ENCODE measurements at regions not wholly inside any gene's neighbourhood (a gene's known extent, or its start where the extent isn't known, plus 50 kb on each side); places are given as distances from the start of the nearest gene placed in this dataset.

DNA sequence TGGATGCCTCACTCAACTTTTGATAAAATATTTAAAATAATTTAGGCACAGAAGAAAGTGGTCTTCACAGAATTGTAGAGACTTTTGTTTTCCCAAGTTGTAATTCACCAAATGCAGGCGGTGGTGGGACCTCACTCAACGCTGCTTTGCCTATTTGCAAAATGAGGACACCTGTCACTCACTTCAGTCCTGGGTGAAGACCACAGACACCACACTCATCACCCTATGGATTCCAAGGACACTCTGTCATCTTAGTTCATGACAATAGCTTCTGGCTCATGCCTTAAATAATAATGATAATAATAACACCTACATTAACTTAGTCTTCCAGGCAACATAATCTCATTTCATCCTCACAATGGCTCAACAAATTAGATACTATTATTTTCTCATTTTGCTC, 234.4 kb downstream of the RNF152 start:
- 62 to 95% methylated on average over 2 of the region's 2 CpGs for WGBS, 2 donors
- Histone ChIP-seq H3K9ac (ENCODE audit: insufficient read depth in 1 of 2, low read length in 2 of 2) (no peak overlapping the region), H3K27me3 (ENCODE audit: control insufficient read depth in 3 of 3, insufficient read depth in 3 of 3, low read length in 2 of 3) (no peaks in the 10 kb centered on the region), H3K4me3 (no peak overlapping the region), H3K36me3 (ENCODE audit: control insufficient read depth in 4 of 4, insufficient read depth in 4 of 4, low read length in 4 of 4) (no peaks in the 10 kb centered on the region), H3K9me3 (ENCODE audit: control insufficient read depth in 4 of 4, insufficient read depth in 3 of 4, low read length in 3 of 4) (peaks cover 0 to 5% (median 1%) of the 10 kb centered on the region in 4 donors), H3K4me1 (ENCODE audit: control insufficient read depth in 5 of 5, insufficient read depth in 5 of 5, low read length in 5 of 5) (no peaks in the 10 kb centered on the region), H3K27ac (ENCODE audit: low read depth in 1 of 2, low read length in 1 of 2) (no peak overlapping the region)
- no peak for TF ChIP-seq CTCF (IDR thresholded peaks at IDR 0.05; ENCODE audit: control extremely low read depth, extremely low read depth)
- no peak for DNase-seq
- ATAC-seq (ENCODE audit: insufficient read depth, low FRiP score) = no peak

DNA sequence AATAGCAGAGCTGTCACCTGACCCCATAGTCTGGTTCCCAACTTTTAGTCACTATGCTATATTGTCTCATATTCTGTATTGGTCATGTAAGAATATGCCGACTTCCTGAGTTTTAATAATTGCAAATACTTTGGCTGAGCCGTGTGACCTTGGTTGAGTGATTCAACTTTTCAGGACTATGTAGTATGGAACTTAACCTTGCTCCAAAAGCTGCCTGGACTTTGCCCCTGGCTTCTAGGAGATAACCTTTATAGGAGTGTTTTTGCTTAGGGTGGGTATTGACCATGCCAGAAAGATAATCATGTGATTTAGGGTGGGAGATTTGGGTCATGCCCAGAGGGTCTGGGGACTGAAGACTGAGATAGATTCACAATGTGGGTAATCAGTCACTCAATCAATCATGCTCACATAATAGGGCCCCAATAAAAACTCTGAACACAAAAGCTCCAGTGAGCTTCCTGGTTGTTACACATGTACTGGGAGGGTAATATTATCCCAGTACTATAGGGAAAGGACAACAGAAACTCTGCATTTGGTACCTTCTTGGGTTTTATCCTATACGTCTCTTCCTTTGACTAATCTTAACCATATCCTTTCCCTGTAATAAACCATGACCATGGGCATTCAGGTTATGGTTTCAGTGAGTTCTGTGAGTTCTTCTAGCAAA, 235.6 kb downstream of the RNF152 start:
- 93 to 94% methylated on average over 3 of the region's 3 CpGs for WGBS, 2 donors

DNA sequence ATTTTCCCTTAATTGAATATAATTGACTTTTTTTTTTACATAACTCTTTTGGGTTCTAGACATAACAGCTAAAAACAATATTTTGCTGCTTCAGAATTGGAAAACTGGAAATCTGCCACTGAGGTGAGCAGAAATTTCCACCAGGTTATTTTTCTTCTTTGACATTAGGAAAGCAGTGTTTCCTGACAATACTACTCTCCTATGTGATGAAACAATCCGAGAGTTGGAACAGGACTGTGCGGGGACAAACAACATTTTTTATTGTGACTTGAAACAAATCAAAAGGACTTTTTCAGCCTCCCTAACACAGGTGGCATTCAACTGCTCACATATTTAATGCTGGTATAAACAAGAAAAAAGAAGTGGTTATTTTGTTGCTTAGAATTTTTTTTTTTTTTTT, 237.2 kb downstream of the RNF152 start:
- H3K4me3 ChIP-seq = no peak overlapping the region
- 83 to 89% methylated on average over 2 of the region's 2 CpGs for WGBS, 2 donors
- no peak overlapping the region for H3K27ac ChIP-seq (ENCODE audit: low read depth in 1 of 2, low read length in 1 of 2)
- DNase-seq (peak in 1 of 3 donors; percentile 19), ATAC-seq (ENCODE audit: insufficient read depth, low FRiP score) (no peak)
- no peaks in the 10 kb centered on the region for H3K4me1 ChIP-seq (ENCODE audit: control insufficient read depth in 5 of 5, insufficient read depth in 5 of 5, low read length in 5 of 5)
- no peak for TF ChIP-seq CTCF (IDR thresholded peaks at IDR 0.05; ENCODE audit: control extremely low read depth, extremely low read depth)
- no peak overlapping the region for H3K9ac ChIP-seq (ENCODE audit: insufficient read depth in 1 of 2, low read length in 2 of 2)
- H3K27me3 ChIP-seq (ENCODE audit: control insufficient read depth in 3 of 3, insufficient read depth in 3 of 3, low read length in 2 of 3) = no peaks in the 10 kb centered on the region
- H3K36me3 ChIP-seq (ENCODE audit: control insufficient read depth in 4 of 4, insufficient read depth in 4 of 4, low read length in 4 of 4) = no peaks in the 10 kb centered on the region
- peaks cover 0 to 5% (median 0%) of the 10 kb centered on the region in 4 donors for H3K9me3 ChIP-seq (ENCODE audit: control insufficient read depth in 4 of 4, insufficient read depth in 3 of 4, low read length in 3 of 4)

More for the DNA sequence above, 235.6 kb downstream of the RNF152 start:
- DNase-seq = no peak
- no peak for TF ChIP-seq CTCF (IDR thresholded peaks at IDR 0.05; ENCODE audit: control extremely low read depth, extremely low read depth)
- H3K27ac ChIP-seq (ENCODE audit: low read depth in 1 of 2, low read length in 1 of 2) = no peak overlapping the region
- ATAC-seq (ENCODE audit: insufficient read depth, low FRiP score) = no peak
- no peak overlapping the region for H3K9ac ChIP-seq (ENCODE audit: insufficient read depth in 1 of 2, low read length in 2 of 2)
- H3K27me3 ChIP-seq (ENCODE audit: control insufficient read depth in 3 of 3, insufficient read depth in 3 of 3, low read length in 2 of 3) = no peaks in the 10 kb centered on the region
- no peak overlapping the region for H3K4me3 ChIP-seq
- no peaks in the 10 kb centered on the region for H3K4me1 ChIP-seq (ENCODE audit: control insufficient read depth in 5 of 5, insufficient read depth in 5 of 5, low read length in 5 of 5)
- H3K9me3 ChIP-seq (ENCODE audit: control insufficient read depth in 4 of 4, insufficient read depth in 3 of 4, low read length in 3 of 4) = peaks cover 0 to 5% (median 1%) of the 10 kb centered on the region in 4 donors
- H3K36me3 ChIP-seq (ENCODE audit: control insufficient read depth in 4 of 4, insufficient read depth in 4 of 4, low read length in 4 of 4) = no peaks in the 10 kb centered on the region
